Dendritic cell treated with granulocyte-macrophage colony-stimulating factor and Interleukin-4, amounts not matched to agents 40 ng/mL and 50 ng/mL, for 4 days (primary cell): ENCODE measurements at regions not wholly inside any gene's neighbourhood (a gene's known extent, or its start where the extent isn't known, plus 50 kb on each side); places are given as distances from the start of the nearest gene placed in this dataset.

Experiments
- H3K27ac Mint-ChIP-seq: one replicate; pipeline ENCODE4 v1.8.0; 2022; ENCODE audit warnings: mild to moderate bottlenecking, mixed read lengths
- H3K27me3 Mint-ChIP-seq: one replicate; pipeline ENCODE4 v1.8.0; 2022; ENCODE audit warnings: mild to moderate bottlenecking, mixed read lengths
- H3K36me3 Mint-ChIP-seq: one replicate; pipeline ENCODE4 v1.8.0; 2022; ENCODE audit warnings: low read depth, mixed read lengths
- H3K4me1 Mint-ChIP-seq: one replicate; pipeline ENCODE4 v1.8.0; 2022; ENCODE audit warnings: low read depth, mixed read lengths
- H3K4me3 Mint-ChIP-seq: one replicate; pipeline ENCODE4 v1.8.0; 2022; ENCODE audit warnings: mild to moderate bottlenecking, moderate library complexity, mixed read lengths
- H3K9me3 Mint-ChIP-seq: one replicate; pipeline ENCODE4 v1.8.0; 2022; ENCODE audit warnings: mixed read lengths
- intact Hi-C: fragments of 100-400 bp; cut with micrococcal nuclease; formaldehyde crosslinking; loops from one replicate; pipeline ENCODE4 v1.15.0; 2022

DNA sequence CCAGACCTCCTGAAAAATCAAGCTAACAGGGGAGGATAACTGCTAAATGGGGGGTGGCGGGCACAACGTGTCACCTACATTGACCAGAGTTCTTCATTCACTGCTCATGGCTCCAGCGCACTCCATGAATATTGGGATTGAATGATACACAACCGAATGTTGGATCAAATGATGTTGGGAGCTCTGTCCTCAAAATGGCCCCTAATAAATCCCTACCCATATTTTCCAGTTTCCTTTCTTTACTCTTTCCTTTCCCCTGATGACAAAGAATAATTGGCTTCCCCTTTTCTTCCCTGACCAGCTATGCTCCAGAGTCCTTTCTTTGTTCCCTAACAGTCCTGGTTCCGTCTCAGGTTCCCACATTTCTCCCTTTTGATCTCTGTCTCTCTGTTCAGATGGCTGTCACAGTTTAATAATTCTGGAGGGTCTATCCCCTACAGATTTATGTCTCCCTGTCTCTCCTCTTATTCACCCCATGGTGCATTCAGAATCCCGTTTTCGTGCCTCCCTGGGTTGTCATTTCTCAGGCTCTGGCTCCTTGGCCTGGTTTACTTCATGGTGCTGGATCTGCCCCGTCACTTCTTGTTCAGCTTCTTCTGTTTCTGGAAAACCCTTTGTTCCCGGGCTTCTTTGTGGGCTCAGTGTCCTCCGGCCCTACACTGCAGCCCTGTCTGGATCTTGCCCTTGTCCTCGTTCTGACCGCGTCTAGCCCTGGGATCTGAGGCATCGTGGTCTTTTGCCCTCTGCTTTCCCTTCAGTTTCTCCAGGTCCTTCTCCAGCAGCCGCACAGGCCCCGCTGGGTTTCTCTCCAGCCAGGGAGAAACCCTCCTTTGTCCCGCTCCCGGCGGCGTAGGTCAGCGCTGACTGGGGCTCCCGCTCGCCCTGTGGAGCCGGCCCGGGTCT lies 78.3 kb downstream of the NDUFS5 start:
- intact Hi-C loops, result no loop called here
- H3K9me3 Mint-ChIP-seq, result no peaks in the 10 kb centered on the region
- H3K27ac Mint-ChIP-seq, result peak overlapping the region; percentile 86
- H3K4me3 Mint-ChIP-seq, result peak overlapping the region; percentile 68
- peaks cover 47% of the 10 kb centered on the region for H3K4me1 Mint-ChIP-seq
- H3K36me3 Mint-ChIP-seq, result peaks cover 9% of the 10 kb centered on the region
- no peaks in the 10 kb centered on the region for H3K27me3 Mint-ChIP-seq

DNA sequence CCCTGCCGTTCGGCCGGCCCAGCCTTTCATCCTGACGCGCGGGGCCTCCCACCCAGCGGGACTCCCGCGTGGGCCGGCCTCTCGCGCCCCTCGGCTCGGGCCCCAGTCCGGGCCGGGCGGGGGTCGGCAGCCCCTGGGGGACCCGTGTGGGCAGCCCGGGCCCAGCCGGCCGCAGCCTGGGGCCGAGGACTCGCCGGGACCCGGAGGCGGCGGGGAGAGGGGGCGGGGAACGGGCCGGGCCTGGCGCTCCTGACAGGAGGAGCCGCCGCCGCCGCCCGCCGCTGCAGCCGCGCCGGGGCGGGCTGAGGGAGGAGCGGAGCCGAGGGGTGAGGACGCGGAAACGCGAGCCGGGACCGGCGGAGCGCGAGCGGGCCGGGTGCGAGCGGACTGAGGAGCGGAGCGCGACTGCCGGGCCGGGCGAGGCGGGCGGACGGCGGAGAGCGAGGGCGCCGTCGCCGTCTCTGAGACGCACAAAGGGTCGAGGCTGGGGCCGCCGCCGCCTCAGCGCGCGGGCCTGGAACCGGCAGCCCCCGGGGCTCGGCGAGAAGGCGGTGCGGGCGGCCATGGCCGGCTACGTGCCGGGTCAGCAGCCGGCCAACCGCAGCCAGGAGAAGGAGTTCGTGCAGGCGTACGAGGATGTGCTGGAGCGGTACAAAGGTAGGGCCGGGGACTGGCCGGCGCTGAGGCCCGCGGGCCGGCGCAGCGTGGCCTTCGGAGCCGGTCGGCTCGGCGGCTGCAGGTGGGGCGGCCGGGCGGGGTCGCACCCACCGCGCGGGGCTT lies 79.1 kb downstream of the NDUFS5 start:
- peaks cover 49% of the 10 kb centered on the region for H3K4me1 Mint-ChIP-seq
- intact Hi-C loops, result no loop called here

DNA sequence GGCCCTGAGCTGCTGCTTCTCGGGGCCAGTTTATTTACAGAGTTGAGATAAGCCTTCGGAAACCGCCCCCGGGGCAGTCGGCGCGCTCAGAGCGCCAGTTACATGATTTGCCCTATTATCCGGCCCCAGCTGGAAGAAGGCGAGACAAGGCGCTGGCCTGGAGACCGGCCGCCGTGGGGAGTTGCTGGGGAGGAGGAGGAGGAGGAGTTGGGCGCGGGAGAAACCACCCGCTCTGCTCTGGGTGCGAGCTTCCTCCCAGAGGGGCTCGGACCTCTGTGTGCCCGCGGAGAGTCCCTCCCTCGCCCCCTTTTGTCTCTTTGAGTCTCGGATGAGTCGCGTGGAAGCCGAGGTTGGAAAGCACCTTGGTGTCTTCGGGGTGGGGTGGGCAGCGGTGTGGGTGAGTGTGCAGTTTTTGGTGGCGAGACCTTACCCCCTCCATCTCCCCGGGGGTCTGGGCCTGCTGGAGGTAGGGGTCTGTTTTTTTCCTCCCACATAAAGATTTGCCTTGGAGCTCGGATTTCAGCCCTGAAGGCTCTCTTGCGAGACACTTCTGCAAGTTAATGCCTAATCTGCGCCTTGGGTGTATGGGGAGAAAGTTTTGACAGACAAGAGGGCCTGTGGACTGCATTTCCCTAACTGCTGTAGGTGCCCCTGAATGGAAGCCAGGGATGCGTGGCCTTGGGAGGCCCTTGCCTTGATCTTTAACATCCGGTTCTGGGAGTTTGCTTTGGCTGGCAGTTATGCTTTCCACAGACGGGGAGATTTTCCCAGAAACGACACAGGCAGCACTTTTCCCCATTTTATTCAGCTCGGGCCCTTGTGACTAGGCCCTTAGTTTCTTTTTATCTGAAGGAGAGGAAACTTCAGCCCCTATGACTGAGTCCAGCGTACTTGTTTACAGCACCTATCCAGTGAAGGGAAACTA lies 80.0 kb downstream of the NDUFS5 start:
- intact Hi-C loops, result no loop called here

More for the DNA sequence above, 79.1 kb downstream of the NDUFS5 start:
- Mint-ChIP-seq H3K36me3 (peaks cover 9% of the 10 kb centered on the region), H3K4me3 (peak overlapping the region; percentile 68), H3K27me3 (no peaks in the 10 kb centered on the region), H3K27ac (peak overlapping the region; percentile 86), H3K9me3 (no peaks in the 10 kb centered on the region)

DNA sequence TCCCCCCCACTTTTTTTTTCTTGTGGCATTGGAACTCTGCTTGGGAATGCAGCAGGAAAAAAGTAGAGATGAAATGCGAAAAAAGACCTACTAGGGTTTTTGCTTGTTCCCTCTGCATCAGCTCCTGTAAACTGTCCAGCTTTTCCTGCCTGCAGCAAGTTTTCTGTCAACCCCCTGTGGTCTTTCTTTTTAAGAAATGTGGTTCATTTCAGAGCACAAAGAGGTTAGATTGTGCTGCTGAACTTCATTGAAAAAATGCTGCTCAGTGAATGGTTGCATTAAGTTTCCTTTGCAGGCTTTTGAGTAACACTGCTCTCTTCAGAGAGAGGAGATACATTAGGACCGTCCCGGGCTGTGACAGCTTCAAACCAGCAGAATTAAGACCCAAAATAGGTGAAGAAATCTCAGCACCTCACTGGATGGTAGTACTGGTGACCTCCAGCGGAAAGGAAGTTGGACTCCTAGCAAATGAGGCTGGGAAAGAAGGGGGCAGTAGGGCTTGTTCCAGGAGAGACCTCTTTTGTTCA lies 80.7 kb downstream of the NDUFS5 start:
- intact Hi-C loops, result no loop called here
- Mint-ChIP-seq H3K4me3 (no peak overlapping the region), H3K4me1 (peaks cover 51% of the 10 kb centered on the region), H3K27me3 (no peaks in the 10 kb centered on the region), H3K36me3 (peaks cover 9% of the 10 kb centered on the region), H3K27ac (peak overlapping the region; percentile 86), H3K9me3 (no peaks in the 10 kb centered on the region)

More for the DNA sequence above, 80.0 kb downstream of the NDUFS5 start:
- Mint-ChIP-seq H3K36me3 (peaks cover 9% of the 10 kb centered on the region), H3K27me3 (no peaks in the 10 kb centered on the region), H3K4me1 (peaks cover 53% of the 10 kb centered on the region), H3K9me3 (no peaks in the 10 kb centered on the region), H3K27ac (peak overlapping the region; percentile 86), H3K4me3 (no peak overlapping the region)

DNA sequence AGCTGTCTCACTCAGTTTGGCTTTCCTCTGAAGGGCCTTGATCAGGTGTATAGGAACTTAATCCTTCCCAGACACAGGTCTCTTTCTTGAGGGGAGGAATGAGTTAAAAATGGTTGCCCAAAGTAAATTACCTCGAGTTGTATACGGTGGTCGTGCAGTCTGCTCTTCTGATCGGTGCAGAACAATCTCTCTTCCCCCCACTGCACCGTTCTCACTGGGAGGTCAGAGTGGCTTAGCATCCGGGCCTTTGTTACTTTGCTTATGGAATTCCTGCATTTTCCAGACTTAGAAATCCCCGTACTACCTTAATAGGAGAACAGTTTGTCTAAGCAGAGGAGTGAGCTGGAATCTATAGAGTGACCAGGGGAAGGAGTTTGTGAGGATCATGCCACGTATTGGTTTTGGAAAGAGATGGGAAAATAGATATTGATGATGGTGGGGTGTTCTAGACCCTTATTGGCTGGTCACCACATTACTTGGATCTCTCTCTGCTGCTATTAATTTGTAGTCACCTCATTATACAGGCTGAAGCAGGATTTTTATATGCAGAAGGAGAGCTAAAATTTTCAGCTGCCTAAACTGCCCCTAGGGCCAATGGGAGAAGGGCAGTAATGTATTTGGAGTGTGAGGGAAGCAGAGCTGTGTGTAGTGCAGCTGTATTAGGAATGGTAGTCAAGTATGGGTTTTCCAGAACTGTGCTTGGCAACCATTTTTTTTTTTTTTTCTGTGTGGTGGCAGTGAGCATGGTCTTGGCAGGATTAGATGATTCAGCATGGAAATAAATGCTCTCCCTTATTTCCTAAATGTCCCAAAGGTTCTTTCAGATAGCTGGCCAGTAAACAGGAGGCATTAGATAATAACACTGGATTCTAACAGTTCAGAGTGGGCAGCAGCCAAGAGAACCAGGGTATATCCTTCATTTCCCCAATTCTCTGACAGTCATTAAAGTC lies 81.5 kb downstream of the NDUFS5 start:
- H3K4me3 Mint-ChIP-seq, result no peak overlapping the region
- H3K36me3 Mint-ChIP-seq, result peaks cover 10% of the 10 kb centered on the region
- intact Hi-C loops, result no loop called here
- peaks cover 47% of the 10 kb centered on the region for H3K4me1 Mint-ChIP-seq
- no peaks in the 10 kb centered on the region for H3K9me3 Mint-ChIP-seq
- no peaks in the 10 kb centered on the region for H3K27me3 Mint-ChIP-seq
- H3K27ac Mint-ChIP-seq, result no peak overlapping the region

DNA sequence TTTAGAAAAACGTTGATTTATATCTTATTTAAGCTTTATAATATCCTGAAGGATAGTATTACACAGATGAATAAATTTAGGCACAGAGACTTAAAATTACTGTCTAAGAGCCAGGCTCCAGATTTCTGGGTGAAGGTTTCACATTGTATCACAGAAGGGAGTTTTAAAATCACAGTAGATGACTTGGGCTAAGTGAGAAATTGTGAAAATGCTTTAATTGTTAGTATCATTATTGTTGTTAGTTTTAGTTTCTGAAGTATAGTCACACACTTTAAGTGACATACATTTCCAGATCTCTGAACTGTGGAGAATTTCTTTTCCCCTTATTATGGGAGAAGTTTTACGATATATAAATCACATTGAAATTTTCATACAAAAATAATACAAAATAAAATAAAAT lies 83.5 kb downstream of the NDUFS5 start:
- Mint-ChIP-seq H3K4me1 (peaks cover 34% of the 10 kb centered on the region), H3K36me3 (peaks cover 17% of the 10 kb centered on the region), H3K27ac (no peak overlapping the region), H3K4me3 (no peak overlapping the region), H3K9me3 (no peaks in the 10 kb centered on the region), H3K27me3 (peaks cover 2% of the 10 kb centered on the region)
- intact Hi-C loops, result no loop called here

DNA sequence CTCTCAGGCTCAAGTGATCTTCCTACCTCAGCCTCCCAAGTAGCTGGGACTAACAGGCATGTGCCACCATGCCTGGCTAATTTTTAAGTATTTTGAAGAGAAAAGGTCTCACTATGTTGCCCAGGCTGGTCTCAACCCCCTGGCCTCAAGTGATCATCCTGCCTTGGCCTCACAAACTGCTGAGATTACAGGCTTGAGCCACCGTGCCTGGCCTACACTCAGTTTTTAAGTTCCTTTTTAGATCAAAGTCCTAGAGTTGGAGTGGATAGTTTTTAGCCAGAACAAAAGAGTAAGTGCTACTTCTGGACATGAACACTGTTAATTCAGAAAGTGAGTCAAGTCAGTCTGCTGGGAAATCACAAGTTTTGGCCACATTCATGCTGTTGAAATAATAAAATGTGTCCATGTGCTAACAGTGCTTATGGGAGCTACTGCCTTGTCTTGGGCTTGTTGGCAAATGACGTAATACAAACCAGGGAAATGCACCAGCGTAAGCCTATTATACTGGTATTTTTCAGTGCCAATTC lies 84.2 kb downstream of the NDUFS5 start:
- intact Hi-C loops, result no loop called here
- Mint-ChIP-seq H3K27me3 (peaks cover 2% of the 10 kb centered on the region), H3K27ac (no peak overlapping the region), H3K9me3 (no peaks in the 10 kb centered on the region), H3K4me1 (peaks cover 31% of the 10 kb centered on the region), H3K36me3 (peaks cover 17% of the 10 kb centered on the region), H3K4me3 (no peak overlapping the region)

DNA sequence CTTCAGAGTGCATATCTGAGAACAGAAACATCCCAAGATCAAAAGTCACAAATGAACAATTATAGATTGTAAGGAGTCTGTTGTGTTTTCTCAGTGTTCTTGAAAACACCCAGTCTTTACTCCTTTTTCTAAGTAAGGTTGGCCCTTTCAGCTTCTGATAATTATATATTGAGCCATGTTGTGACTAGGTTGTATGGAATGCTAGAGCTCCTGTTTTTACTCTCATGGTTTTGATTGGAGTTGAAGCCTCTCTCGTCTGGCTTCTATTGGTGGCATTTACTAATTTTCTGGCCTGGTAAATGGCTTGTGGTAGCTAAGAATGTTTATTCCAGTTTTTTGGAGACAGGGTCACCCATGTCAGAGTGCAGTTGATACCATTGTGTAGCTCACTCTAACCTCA lies 84.7 kb downstream of the NDUFS5 start:
- peaks cover 2% of the 10 kb centered on the region for H3K27me3 Mint-ChIP-seq
- no peaks in the 10 kb centered on the region for H3K9me3 Mint-ChIP-seq
- no peak overlapping the region for H3K27ac Mint-ChIP-seq

DNA sequence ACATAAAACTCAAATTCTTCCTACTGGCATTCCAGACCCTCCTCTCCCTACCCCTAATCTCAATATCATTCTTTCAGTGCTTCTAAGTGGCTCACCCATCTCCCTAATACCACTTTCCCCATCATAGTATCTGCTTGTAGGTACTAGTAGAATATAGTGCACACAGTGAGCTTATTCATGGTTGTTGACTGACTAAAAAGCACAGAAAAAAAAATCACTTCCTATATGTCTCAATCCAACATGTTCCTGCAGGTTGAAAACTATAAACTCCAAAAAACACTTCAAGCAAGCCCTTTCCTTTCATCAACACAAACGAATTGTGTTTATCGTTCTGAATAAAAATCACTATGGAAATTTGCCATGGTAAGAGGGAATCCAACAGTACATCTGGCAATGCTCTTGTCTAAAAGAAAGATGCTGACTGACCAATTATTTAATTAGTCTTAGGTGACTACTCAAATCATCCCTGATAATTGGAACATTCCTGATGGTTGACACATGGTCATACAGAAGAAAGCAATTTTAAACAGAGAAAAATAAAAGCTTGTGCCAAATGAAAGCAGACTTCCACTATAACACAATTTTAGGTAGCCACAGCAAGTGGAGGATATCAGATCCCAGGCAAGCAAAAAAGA lies 87.1 kb downstream of the NDUFS5 start:
- intact Hi-C loops, result no loop called here
- Mint-ChIP-seq H3K4me3 (no peak overlapping the region), H3K9me3 (no peaks in the 10 kb centered on the region), H3K27me3 (peaks cover 2% of the 10 kb centered on the region), H3K27ac (no peak overlapping the region), H3K36me3 (peaks cover 8% of the 10 kb centered on the region), H3K4me1 (peaks cover 32% of the 10 kb centered on the region)

More for the DNA sequence above, 84.7 kb downstream of the NDUFS5 start:
- Mint-ChIP-seq H3K4me3 (no peak overlapping the region), H3K4me1 (peaks cover 30% of the 10 kb centered on the region), H3K36me3 (peaks cover 13% of the 10 kb centered on the region)
- intact Hi-C loops, result no loop called here

DNA sequence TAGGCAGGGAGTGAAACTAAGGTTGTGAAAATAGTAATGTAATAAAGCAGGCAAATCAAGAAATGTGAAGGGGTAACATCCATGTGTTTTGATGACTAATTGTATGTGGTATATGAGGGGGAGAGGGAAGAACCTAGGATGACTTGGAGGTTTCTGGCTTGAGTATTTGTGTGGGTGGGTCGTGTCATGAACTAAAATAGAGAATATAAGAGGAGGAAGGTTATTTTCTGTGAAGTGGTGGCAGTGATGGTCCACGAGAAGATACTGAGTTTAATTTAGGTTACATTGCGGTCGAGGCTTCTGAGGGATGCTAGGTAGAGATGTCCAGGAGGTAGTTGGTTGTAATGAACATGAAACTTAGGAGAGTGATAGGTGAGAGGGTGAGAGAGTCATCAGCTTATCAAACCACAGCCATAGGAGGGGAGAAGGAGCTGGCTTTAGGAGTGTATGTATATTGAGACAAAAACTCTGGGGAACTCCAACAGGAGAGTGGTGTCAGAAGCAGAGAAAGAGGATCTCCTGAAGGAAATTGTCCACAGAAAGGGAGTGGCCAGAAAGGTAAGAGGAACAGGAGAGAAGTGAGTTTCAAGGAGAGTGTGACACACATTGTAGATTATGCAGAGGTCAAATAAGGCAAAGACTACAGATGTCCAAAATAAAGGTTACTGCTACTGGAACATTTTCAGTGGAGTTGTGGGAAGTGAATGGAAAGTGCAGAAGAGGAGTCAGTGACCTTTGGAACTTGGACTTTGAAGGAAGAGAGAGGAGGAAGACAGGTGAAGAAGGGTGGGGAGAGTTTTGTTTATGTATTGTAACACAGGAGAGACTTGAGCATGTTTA lies 89.0 kb upstream of the MACF1 start:
- Mint-ChIP-seq H3K27me3 (peaks cover 2% of the 10 kb centered on the region), H3K9me3 (no peaks in the 10 kb centered on the region), H3K4me3 (no peak overlapping the region), H3K36me3 (peaks cover 8% of the 10 kb centered on the region), H3K4me1 (peaks cover 25% of the 10 kb centered on the region), H3K27ac (no peak overlapping the region)
- intact Hi-C loops, result no loop called here

DNA sequence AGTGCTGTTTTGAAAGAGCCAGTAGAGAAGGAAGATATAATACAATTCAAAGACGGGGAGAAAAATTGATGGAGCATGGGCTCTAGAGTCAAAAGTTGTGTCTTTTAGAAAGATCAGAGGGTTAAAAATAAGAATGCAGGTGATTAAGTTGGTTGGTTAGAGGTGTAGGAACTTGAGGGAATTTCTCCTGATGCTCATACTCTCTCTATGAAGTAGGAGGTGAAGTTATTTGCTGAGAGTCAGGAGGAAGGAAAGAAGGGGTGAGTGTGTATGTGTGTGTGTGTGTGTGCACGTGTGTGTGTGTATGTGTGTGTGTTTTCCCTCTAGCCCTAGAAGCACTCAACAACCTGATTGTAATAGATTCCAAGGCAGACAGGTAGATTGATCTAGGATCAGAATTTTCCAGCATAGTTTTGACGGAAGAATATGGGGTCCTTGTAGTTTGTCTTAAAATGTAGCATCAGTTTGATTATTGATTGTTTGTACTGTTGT lies 88.3 kb upstream of the MACF1 start:
- Mint-ChIP-seq H3K9me3 (no peaks in the 10 kb centered on the region), H3K27me3 (peaks cover 2% of the 10 kb centered on the region), H3K27ac (no peak overlapping the region), H3K4me3 (no peak overlapping the region), H3K36me3 (peaks cover 11% of the 10 kb centered on the region), H3K4me1 (peaks cover 24% of the 10 kb centered on the region)
- intact Hi-C loops, result no loop called here
